ENCODE measurements at regions not wholly inside any gene's neighbourhood (a gene's known extent, or its start where the extent isn't known, plus 50 kb on each side); places are given as distances from the start of the nearest gene placed in this dataset.
"Not testable (repeated sequence)": the region's sequence is repeated elsewhere in the genome, so short reads cannot be mapped to it uniquely, and the experiment has no call there.

DNA sequence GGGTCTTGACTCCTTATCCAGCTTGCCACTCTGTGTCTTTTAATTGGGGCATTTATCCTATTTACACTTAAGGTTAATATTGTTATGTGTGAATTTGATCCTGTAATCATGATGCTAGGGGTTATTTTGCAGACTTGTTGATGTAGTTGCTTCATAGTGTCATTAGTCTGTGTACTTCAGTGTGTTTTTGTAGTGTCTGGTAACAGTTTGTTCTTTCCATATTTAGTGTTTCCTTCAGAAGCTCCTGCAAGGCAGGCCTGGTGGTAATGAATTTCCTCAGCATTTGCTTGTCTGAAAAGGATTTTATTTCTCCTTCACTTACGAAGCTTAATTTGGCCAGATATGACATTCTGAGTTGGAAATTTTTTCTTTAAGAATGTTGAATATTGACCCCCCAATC is 276.0 kb upstream of the USP25 start:
- TF ChIP-seq ZNF121 (CRISPR knock-in tag; IDR thresholded peaks at IDR 0.05); POLR2A (IDR thresholded peaks at IDR 0.05; ENCODE audit: insufficient read depth in 1 of 2, low read depth in 2 of 2, low read length in 2 of 2); NR2F2 (IDR thresholded peaks at IDR 0.05; ENCODE audit: borderline replicate concordance, low read depth); ZNF543 (CRISPR knock-in tag; IDR thresholded peaks at IDR 0.05); ZNF143 (CRISPR knock-in tag; IDR thresholded peaks at IDR 0.05); MTA3 (CRISPR knock-in tag; IDR thresholded peaks at IDR 0.05); ZKSCAN1 (IDR thresholded peaks at IDR 0.05; ENCODE audit: low read length); EZH2 (conservative IDR thresholded peaks at IDR 0.05; ENCODE audit: low read depth, low read length); POLR2G (IDR thresholded peaks at IDR 0.05; ENCODE audit: low read depth, low read length); HOXA3 (CRISPR knock-in tag; IDR thresholded peaks at IDR 0.05): not testable (repeated sequence)
- TF ChIP-seq, protein P1, sequence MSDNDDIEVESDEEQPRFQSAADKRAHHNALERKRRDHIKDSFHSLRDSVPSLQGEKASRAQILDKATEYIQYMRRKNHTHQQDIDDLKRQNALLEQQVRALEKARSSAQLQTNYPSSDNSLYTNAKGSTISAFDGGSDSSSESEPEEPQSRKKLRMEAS (IDR thresholded peaks at IDR 0.05) = not testable (repeated sequence)
- TF ChIP-seq, protein P2, sequence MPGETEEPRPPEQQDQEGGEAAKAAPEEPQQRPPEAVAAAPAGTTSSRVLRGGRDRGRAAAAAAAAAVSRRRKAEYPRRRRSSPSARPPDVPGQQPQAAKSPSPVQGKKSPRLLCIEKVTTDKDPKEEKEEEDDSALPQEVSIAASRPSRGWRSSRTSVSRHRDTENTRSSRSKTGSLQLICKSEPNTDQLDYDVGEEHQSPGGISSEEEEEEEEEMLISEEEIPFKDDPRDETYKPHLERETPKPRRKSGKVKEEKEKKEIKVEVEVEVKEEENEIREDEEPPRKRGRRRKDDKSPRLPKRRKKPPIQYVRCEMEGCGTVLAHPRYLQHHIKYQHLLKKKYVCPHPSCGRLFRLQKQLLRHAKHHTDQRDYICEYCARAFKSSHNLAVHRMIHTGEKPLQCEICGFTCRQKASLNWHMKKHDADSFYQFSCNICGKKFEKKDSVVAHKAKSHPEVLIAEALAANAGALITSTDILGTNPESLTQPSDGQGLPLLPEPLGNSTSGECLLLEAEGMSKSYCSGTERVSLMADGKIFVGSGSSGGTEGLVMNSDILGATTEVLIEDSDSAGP (CRISPR knock-in tag; IDR thresholded peaks at IDR 0.05; ENCODE audit: borderline replicate concordance) = not testable (repeated sequence)
- TF ChIP-seq, protein P3, sequence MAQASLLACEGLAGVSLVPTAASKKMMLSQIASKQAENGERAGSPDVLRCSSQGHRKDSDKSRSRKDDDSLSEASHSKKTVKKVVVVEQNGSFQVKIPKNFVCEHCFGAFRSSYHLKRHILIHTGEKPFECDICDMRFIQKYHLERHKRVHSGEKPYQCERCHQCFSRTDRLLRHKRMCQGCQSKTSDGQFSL (CRISPR knock-in tag; IDR thresholded peaks at IDR 0.05) = not testable (repeated sequence)
